Cardiac fibroblast (primary cell): ENCODE measurements at regions not wholly inside any gene's neighbourhood (a gene's known extent, or its start where the extent isn't known, plus 50 kb on each side); places are given as distances from the start of the nearest gene placed in this dataset.

Experiments
- DNase-seq, 2 donors: peaks; one replicate each; pipeline versions ENCODE4 v3.0.0 to v3.0.0-alpha.2; 2010; ENCODE audit warnings: low read depth in 2 of 2
- H3K4me3 ChIP-seq, 2 donors: replicated peaks in 1 of 2; 1 replicate in 1 of 2; 2 replicates in 1 of 2; pipeline ENCODE4 v1.5.1; 2011; ENCODE audit warnings: low read depth in 2 of 2, low read length in 2 of 2, mild to moderate bottlenecking in 2 of 2, moderate library complexity in 1 of 2
- CTCF ChIP-seq: IDR thresholded peaks from one replicate; pipeline ENCODE4 v1.5.1; 2011; ENCODE audit warnings: low read depth, mild to moderate bottlenecking, low read length, inconsistent platforms

GRCh38 chr3:70120357-70120966 is 120.9 kb downstream of the SAMMSON start:
- peak; percentile 66 for TF ChIP-seq CTCF

GRCh38 chr3:70127192-70127591 is 127.7 kb downstream of the SAMMSON start:
- no peak overlapping the region for H3K4me3 ChIP-seq
- DNase-seq: no peak
- TF ChIP-seq CTCF: no peak

More at GRCh38 chr3:70120357-70120966, 120.9 kb downstream of the SAMMSON start:
- H3K4me3 ChIP-seq: no peak overlapping the region
- peak; percentile 69 to 72 for DNase-seq

- TF ChIP-seq CTCF: no peak
- peak; percentile 1 to 5 for DNase-seq
- no peak overlapping the region for H3K4me3 ChIP-seq
Measured at GRCh38 chr3:70137366-70137765, 137.8 kb downstream of the SAMMSON start.

- no peak for TF ChIP-seq CTCF
- DNase-seq: peak in 1 of 2 donors; percentile 2
- H3K4me3 ChIP-seq: no peak overlapping the region
Measured at GRCh38 chr3:70138606-70139005, 139.1 kb downstream of the SAMMSON start.
